Common myeloid progenitor, CD34-positive (primary cell): ENCODE measurements at regions not wholly inside any gene's neighbourhood (a gene's known extent, or its start where the extent isn't known, plus 50 kb on each side); places are given as distances from the start of the nearest gene placed in this dataset.
A peak's percentile ranks its signal among the peaks of the same experiment; 100 is the strongest.

Experiments
- CTCF ChIA-PET: fragments of 350-600 bp; sonication (Branson Sonifier 250); formaldehyde crosslinking; loops from one replicate; lab custom pipeline; 2021; ENCODE audit warnings: antibody characterized with exemption; lab: Charles Lee
- POLR2A ChIA-PET: fragments of 350-600 bp; sonication (Branson Sonifier 250); formaldehyde crosslinking; loops from one replicate; lab custom pipeline; 2021; ENCODE audit warnings: antibody characterized with exemption; lab: Charles Lee
- DNase-seq, 3 donors: peaks; one replicate each; pipeline versions ENCODE4 v3.0.0 to v3.0.0-alpha.2; 2013
- H3K27ac ChIP-seq, 2 experiments: 1 replicate in 1 of 2; 2 replicates in 1 of 2; pipeline ENCODE4 v1.7.0; 2013; ENCODE audit warnings: inconsistent platforms in 2 of 2, low read length in 2 of 2, mild to moderate bottlenecking in 2 of 2, low read depth in 1 of 2, moderate library complexity in 1 of 2; ENCODE audit not compliant: severe bottlenecking in 2 of 2, insufficient read depth in 1 of 2, poor library complexity in 1 of 2
- H3K27me3 ChIP-seq, 5 experiments: replicated peaks in 2 of 5; 1 replicate in 3 of 5; 2 replicates in 2 of 5; pipeline versions ENCODE4 v1.6.1 to v1.7.0; 2013; ENCODE audit warnings: low read length in 4 of 5, mild to moderate bottlenecking in 2 of 5, moderate library complexity in 2 of 5, inconsistent platforms in 1 of 5; ENCODE audit not compliant: insufficient read depth in 5 of 5, control insufficient read depth in 4 of 5
- H3K36me3 ChIP-seq, 4 experiments: 1 replicate in 2 of 4; 2 replicates in 2 of 4; pipeline versions ENCODE4 v1.6.1 to v1.7.0; 2013; ENCODE audit warnings: low read length in 3 of 4, control low read depth in 1 of 4, mild to moderate bottlenecking in 1 of 4; ENCODE audit not compliant: control insufficient read depth in 4 of 4, insufficient read depth in 4 of 4
- H3K4me1 ChIP-seq, 4 experiments: 1 replicate in 3 of 4; 2 replicates in 1 of 4; pipeline versions ENCODE4 v1.6.1 to v1.7.1; 2013; ENCODE audit warnings: low read length in 3 of 4, mild to moderate bottlenecking in 3 of 4, control low read depth in 1 of 4, inconsistent platforms in 1 of 4, moderate library complexity in 1 of 4; ENCODE audit not compliant: control insufficient read depth in 4 of 4, insufficient read depth in 4 of 4; ENCODE audit errors: control extremely low read depth in 1 of 4
- H3K4me3 ChIP-seq, 7 experiments: 1 replicate in 4 of 7; 2 replicates in 3 of 7; pipeline versions ENCODE4 v1.5.1 to v1.7.0; 2013; ENCODE audit warnings: mild to moderate bottlenecking in 7 of 7, low read length in 6 of 7, moderate library complexity in 6 of 7, inconsistent platforms in 2 of 7, low read depth in 2 of 7, control low read depth in 1 of 7; ENCODE audit not compliant: insufficient read depth in 4 of 7, control insufficient read depth in 1 of 7; ENCODE audit errors: extremely low read depth in 1 of 7
- H3K9me3 ChIP-seq, 5 experiments: 1 replicate in 4 of 5; 2 replicates in 1 of 5; pipeline versions ENCODE4 v1.6.1 to v1.7.1; 2013; ENCODE audit warnings: low read length in 4 of 5, mild to moderate bottlenecking in 2 of 5, inconsistent platforms in 1 of 5, low read depth in 1 of 5, moderate library complexity in 1 of 5; ENCODE audit not compliant: control insufficient read depth in 4 of 5, insufficient read depth in 2 of 5; ENCODE audit errors: control extremely low read depth in 1 of 5
- WGBS: methylation state at CpG from one replicate; pipeline ENCODE4 v1.1.5; 2013; ENCODE audit not compliant: insufficient coverage; 5-methylcytosine and 5-hydroxymethylcytosine counted together

DNA sequence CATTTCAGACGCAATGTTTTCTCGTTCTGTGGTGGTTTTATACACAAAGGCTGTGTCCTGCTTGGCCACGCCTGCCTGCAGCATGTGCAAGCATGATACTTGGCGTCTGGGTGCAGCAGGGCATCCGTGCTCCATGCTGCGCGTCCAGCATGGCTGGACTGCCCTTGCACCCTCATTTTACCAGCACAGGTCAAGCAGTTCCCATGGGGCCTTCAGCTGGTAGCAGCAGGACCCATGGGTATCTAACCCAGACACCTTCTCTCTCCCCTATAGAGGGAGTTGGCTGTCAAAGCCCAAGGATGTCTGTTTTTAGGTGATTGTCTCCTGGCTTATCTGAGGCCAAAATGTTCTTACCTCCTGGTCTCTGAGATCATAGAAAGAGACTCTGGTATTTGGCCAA lies 158.3 kb upstream of the PITX1 start:
- Histone ChIP-seq H3K4me3 (no peak overlapping the region), H3K36me3 (no peaks in the 10 kb centered on the region), H3K27ac (no peak overlapping the region), H3K27me3 (peaks cover 0 to 37% (median 24%) of the 10 kb centered on the region in 5 experiments), H3K4me1 (peaks cover 0 to 9% (median 3%) of the 10 kb centered on the region in 4 experiments), H3K9me3 (peaks cover 0 to 3% (median 0%) of the 10 kb centered on the region in 5 experiments)
- WGBS: 97% methylated on average over 7 of the region's 7 CpGs
- ChIA-PET CTCF (interaction anchor here (1.4 to 2.9 kb wide), 4 partner anchors 12 to 31 kb away, joined by 5 to 12 read pairs (median 8); no protein-coding TSS in a partner anchor), POLR2A (no interaction called here)
- peak in 2 of 3 donors; percentile 8 to 47 for DNase-seq

DNA sequence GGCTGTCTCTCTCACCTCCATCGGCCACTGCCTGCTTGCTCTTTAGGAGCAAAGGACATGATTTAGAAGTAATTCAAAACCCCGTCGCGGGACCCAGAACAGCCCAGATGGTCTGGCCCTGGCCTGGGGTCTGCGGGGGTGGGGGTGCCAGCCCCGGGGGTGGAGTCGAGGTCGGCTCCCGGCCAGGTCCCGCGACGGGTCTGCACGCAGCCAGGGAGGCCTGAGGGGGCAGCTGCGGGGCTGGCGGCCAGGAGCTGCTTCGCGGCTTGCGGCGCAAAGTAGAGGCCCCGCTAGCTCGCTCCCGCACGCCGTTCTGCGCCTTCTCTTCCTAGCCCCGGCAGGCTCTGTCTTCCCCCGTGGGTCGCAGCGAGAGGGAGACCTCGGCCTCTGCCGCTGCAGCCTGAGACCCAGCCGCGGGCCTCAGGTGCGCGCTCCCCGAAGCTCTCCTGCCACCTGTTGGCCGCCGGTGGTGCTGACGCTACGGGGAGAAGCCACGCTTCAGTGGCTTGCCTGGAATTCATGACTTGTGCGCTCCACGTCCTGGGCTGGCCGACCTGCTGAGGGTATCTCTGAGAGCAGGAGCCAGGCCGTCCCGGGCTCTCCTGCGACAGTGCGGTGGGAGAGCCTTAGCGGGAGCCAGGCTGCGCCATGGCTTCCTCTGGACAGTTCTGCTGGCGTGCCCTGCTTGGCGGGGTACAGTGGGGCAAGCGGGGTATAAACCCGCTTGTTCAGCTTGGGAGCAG lies 157.2 kb upstream of the PITX1 start:
- ChIA-PET CTCF (interaction anchor here (1.1 to 2.9 kb wide), 8 partner anchors 11 to 274 kb away, joined by 3 to 12 read pairs (median 6); no protein-coding TSS in a partner anchor), POLR2A (no interaction called here)
- Histone ChIP-seq H3K27me3 (peaks cover 0 to 37% (median 23%) of the 10 kb centered on the region in 5 experiments), H3K27ac (no peak overlapping the region), H3K4me3 (peak overlapping the region; percentile 1 to 71 (median 51)), H3K9me3 (no peaks in the 10 kb centered on the region), H3K4me1 (peaks cover 0 to 9% (median 3%) of the 10 kb centered on the region in 4 experiments), H3K36me3 (no peaks in the 10 kb centered on the region)
- 10% methylated on average over 42 of the region's 54 CpGs for WGBS
- peak; percentile 76 to 83 (median 82) for DNase-seq

DNA sequence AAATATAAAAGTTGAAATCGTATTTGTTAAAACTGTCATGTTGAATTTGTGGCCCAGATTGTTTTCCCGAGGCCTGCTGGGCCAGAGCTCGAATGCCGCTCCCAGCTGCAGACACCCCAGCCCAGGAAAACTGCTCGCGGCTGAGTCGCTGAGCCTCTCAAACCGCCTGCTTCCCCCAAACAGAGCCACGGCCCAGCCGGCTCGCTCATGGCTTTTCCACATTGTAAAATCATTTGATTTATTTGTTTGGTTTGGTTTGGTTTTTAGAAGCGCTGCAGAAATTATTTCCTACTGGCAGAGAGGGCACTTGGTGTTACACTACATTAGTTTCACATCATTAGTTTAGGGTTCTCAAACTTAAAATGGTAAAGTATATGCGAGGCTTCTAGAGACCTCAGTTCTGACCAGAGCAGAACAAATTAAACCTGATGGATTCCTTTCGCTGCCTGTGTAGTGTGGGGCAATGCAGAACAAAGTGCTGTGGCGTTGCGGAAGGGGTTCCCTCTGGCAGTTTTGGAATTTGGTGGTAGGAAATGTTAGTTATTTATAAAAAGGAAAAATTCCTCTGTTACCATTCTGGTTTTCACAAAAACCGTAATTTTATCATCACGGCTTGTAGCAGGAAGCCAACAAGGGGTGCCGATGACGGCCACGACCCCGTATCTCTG lies 156.5 kb upstream of the PITX1 start:
- Histone ChIP-seq H3K4me1 (peaks cover 0 to 9% (median 3%) of the 10 kb centered on the region in 4 experiments), H3K4me3 (peak overlapping the region in 6 of 7 experiments; percentile 1 to 71 (median 53)), H3K27ac (peak overlapping the region in 1 of 2 experiments; percentile 28), H3K9me3 (no peaks in the 10 kb centered on the region), H3K27me3 (peaks cover 0 to 37% (median 23%) of the 10 kb centered on the region in 5 experiments), H3K36me3 (no peaks in the 10 kb centered on the region)
- POLR2A ChIA-PET: no interaction called here
- WGBS: 35% methylated on average over 10 of the region's 22 CpGs
- DNase-seq: no peak
- CTCF ChIA-PET: interaction anchor here (1.0 to 2.9 kb wide), 9 partner anchors 10 to 402 kb away, joined by 3 to 12 read pairs (median 5); no protein-coding TSS in a partner anchor

DNA sequence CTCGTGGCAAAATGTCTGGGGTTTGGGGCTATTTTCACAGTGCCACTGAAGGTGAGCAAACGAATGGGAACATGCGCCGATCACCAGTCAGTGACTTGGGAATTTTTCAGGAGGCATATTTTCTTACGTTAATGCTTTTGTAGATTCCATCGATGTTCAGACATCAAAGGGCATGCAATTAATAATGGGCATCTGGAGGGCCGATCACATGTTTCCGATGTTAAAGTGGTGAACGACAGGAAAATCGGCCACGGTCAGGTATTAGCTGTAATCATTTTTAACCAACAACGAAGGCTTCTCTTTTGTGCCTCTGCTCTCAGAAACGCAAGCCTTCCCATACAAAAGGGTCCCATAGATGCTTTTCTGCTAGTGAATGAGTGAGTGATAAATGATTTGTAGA lies 155.0 kb upstream of the PITX1 start:
- no peak overlapping the region for H3K4me3 ChIP-seq
- peaks cover 0 to 11% (median 3%) of the 10 kb centered on the region in 4 experiments for H3K4me1 ChIP-seq
- 93% methylated on average over 12 of the region's 13 CpGs for WGBS
- POLR2A ChIA-PET: no interaction called here
- H3K27ac ChIP-seq: no peak overlapping the region
- H3K36me3 ChIP-seq: no peaks in the 10 kb centered on the region
- CTCF ChIA-PET: interaction anchor here (1.0 kb wide), 1 partner anchor 10 kb away, joined by 3 read pairs; no protein-coding TSS in a partner anchor
- peaks cover 0 to 36% (median 26%) of the 10 kb centered on the region in 5 experiments for H3K27me3 ChIP-seq
- DNase-seq: no peak
- no peaks in the 10 kb centered on the region for H3K9me3 ChIP-seq

DNA sequence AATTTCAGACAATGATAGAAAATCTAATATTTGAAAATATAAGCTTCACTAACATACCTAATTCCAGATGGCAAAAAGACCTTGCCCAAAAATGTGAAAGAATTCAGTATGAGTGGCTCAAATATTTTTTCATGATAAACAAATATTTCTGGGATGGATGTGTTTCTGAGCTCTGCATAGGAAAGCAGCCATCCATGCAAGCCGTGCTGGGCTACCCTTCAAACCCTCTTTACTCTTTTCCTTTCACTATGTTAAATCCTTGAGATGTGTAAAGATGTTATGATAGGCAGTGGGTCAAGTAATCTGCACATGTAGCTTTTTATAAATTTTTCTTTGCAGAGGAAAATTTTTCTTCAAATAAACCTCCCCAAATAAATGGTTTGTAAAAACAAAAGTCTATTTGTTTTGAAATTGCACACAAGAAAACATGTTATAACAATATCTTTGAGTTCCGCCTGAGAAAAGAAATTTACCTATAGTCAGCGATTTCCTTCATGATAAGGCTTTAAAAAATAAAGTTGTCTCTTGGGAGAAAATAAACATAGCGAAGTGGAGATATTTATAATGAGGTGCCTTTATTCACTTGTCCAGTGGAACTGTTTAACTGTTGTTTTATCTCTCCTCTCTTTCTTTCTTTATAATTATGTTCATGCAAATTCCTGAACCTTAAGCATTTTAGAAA lies 154.3 kb upstream of the PITX1 start:
- H3K9me3 ChIP-seq: no peaks in the 10 kb centered on the region
- H3K27ac ChIP-seq: no peak overlapping the region
- POLR2A ChIA-PET: no interaction called here
- H3K4me1 ChIP-seq: peaks cover 0 to 11% (median 3%) of the 10 kb centered on the region in 4 experiments
- WGBS: no CpG with 5 or more reads among the region's 4 CpGs
- no peak overlapping the region for H3K4me3 ChIP-seq
- no peaks in the 10 kb centered on the region for H3K36me3 ChIP-seq
- peaks cover 0 to 32% (median 24%) of the 10 kb centered on the region in 5 experiments for H3K27me3 ChIP-seq
- CTCF ChIA-PET: interaction anchor here (0.9 to 1.7 kb wide), 2 partner anchors 20 to 26 kb away, joined by 3 to 7 read pairs; no protein-coding TSS in a partner anchor
- no peak for DNase-seq

DNA sequence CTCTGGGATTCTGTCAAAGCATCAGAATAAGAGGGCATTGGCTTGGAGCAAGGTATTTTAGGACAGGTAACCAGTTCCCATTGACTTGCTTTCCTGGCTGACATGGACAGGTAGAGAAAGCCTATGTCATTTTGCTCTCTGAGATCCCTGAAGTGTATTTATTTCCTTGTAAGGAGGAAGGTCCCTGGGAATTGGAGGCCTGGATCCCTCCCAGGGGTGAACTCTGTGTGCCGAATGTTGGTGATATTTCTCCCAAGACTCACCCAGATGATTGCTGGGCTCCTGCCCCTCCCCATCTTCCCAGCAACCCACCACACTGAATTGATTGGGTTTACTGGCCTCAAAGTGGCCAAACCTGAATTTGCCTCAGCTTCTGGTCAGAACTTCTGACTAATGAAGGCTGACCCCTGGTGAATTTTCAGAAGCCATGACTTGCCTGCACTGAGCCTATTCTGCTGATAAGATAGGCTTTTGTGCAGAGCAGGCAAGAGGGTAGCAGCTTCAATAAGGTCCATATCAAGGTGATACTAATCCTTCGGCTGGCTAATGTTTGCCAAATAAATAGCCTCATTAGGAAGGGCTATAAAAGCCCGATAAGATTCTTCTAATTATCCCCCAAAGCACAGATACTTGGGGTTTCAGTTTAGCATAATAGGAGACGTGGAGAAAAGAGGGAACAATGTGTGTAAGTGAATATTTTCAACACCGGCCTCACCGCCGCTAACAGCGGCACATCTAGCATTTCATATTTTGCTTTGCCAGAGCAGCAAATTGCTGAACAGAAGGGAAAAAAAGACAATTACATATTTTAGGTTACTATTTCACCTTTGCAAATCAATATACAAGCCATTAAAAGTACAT lies 152.9 kb upstream of the PITX1 start:
- ChIA-PET POLR2A (no interaction called here), CTCF (interaction anchor here (1.7 kb wide), 1 partner anchor 19 kb away, joined by 7 read pairs; no protein-coding TSS in a partner anchor)
- WGBS: 100% methylated on average over 2 of the region's 8 CpGs
- Histone ChIP-seq H3K4me3 (no peak overlapping the region), H3K36me3 (no peaks in the 10 kb centered on the region), H3K27ac (peak overlapping the region in 1 of 2 experiments; percentile 31), H3K9me3 (no peaks in the 10 kb centered on the region), H3K4me1 (peaks cover 0 to 11% (median 3%) of the 10 kb centered on the region in 4 experiments), H3K27me3 (peaks cover 0 to 20% (median 13%) of the 10 kb centered on the region in 5 experiments)
- no peak for DNase-seq
